ENCODE measurements at regions not wholly inside any gene's neighbourhood (a gene's known extent, or its start where the extent isn't known, plus 50 kb on each side); places are given as distances from the start of the nearest gene placed in this dataset.

DNA sequence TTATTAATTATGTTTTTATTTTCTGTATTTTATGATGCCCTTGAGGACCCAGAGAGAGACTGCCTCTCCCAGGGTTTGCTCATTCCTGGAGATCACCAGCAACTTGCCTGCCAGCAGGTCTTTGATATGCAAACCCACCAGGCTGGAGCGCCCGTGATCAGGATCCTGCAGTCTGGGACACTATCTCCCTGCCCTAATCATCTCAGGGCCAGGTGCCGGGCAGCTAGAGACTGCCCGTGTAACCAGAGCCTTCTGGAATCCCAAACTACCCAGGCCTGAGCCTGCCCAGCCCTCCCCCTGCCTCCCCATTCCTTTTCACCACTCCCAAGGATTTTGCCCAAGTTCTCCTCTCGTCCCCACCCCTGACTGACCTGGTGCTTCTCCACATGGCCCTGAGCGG, 52.2 kb upstream of the B3GAT1 start:
- no peak for TF ChIP-seq TP53 (CRISPR knock-in tag; IDR thresholded peaks at IDR 0.05)
- TF ChIP-seq, protein P1, sequence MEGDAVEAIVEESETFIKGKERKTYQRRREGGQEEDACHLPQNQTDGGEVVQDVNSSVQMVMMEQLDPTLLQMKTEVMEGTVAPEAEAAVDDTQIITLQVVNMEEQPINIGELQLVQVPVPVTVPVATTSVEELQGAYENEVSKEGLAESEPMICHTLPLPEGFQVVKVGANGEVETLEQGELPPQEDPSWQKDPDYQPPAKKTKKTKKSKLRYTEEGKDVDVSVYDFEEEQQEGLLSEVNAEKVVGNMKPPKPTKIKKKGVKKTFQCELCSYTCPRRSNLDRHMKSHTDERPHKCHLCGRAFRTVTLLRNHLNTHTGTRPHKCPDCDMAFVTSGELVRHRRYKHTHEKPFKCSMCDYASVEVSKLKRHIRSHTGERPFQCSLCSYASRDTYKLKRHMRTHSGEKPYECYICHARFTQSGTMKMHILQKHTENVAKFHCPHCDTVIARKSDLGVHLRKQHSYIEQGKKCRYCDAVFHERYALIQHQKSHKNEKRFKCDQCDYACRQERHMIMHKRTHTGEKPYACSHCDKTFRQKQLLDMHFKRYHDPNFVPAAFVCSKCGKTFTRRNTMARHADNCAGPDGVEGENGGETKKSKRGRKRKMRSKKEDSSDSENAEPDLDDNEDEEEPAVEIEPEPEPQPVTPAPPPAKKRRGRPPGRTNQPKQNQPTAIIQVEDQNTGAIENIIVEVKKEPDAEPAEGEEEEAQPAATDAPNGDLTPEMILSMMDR (IDR thresholded peaks at IDR 0.05), result no peak
- TF ChIP-seq, protein P2, sequence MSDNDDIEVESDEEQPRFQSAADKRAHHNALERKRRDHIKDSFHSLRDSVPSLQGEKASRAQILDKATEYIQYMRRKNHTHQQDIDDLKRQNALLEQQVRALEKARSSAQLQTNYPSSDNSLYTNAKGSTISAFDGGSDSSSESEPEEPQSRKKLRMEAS (CRISPR knock-in tag; IDR thresholded peaks at IDR 0.05), result no peak
- no peak for TF ChIP-seq CREB1 (CRISPR knock-in tag; IDR thresholded peaks at IDR 0.05)
- TF ChIP-seq, protein P3, sequence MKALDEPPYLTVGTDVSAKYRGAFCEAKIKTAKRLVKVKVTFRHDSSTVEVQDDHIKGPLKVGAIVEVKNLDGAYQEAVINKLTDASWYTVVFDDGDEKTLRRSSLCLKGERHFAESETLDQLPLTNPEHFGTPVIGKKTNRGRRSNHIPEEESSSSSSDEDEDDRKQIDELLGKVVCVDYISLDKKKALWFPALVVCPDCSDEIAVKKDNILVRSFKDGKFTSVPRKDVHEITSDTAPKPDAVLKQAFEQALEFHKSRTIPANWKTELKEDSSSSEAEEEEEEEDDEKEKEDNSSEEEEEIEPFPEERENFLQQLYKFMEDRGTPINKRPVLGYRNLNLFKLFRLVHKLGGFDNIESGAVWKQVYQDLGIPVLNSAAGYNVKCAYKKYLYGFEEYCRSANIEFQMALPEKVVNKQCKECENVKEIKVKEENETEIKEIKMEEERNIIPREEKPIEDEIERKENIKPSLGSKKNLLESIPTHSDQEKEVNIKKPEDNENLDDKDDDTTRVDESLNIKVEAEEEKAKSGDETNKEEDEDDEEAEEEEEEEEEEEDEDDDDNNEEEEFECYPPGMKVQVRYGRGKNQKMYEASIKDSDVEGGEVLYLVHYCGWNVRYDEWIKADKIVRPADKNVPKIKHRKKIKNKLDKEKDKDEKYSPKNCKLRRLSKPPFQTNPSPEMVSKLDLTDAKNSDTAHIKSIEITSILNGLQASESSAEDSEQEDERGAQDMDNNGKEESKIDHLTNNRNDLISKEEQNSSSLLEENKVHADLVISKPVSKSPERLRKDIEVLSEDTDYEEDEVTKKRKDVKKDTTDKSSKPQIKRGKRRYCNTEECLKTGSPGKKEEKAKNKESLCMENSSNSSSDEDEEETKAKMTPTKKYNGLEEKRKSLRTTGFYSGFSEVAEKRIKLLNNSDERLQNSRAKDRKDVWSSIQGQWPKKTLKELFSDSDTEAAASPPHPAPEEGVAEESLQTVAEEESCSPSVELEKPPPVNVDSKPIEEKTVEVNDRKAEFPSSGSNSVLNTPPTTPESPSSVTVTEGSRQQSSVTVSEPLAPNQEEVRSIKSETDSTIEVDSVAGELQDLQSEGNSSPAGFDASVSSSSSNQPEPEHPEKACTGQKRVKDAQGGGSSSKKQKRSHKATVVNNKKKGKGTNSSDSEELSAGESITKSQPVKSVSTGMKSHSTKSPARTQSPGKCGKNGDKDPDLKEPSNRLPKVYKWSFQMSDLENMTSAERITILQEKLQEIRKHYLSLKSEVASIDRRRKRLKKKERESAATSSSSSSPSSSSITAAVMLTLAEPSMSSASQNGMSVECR (CRISPR knock-in tag; IDR thresholded peaks at IDR 0.05; ENCODE audit: borderline replicate concordance), result no peak
- TF ChIP-seq, protein P4, sequence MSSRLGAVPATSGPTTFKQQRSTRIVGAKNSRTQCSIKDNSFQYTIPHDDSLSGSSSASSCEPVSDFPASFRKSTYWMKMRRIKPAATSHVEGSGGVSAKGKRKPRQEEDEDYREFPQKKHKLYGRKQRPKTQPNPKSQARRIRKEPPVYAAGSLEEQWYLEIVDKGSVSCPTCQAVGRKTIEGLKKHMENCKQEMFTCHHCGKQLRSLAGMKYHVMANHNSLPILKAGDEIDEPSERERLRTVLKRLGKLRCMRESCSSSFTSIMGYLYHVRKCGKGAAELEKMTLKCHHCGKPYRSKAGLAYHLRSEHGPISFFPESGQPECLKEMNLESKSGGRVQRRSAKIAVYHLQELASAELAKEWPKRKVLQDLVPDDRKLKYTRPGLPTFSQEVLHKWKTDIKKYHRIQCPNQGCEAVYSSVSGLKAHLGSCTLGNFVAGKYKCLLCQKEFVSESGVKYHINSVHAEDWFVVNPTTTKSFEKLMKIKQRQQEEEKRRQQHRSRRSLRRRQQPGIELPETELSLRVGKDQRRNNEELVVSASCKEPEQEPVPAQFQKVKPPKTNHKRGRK (CRISPR knock-in tag; IDR thresholded peaks at IDR 0.05; ENCODE audit: borderline replicate concordance), result no peak
- TF ChIP-seq JAZF1 (CRISPR knock-in tag; IDR thresholded peaks at IDR 0.05), result no peak
- no peak for TF ChIP-seq ZNF263 (CRISPR knock-in tag; IDR thresholded peaks at IDR 0.05; ENCODE audit: low read depth)
- TF ChIP-seq NR2C2 (CRISPR knock-in tag; IDR thresholded peaks at IDR 0.05), result no peak
- TF ChIP-seq, protein P5, sequence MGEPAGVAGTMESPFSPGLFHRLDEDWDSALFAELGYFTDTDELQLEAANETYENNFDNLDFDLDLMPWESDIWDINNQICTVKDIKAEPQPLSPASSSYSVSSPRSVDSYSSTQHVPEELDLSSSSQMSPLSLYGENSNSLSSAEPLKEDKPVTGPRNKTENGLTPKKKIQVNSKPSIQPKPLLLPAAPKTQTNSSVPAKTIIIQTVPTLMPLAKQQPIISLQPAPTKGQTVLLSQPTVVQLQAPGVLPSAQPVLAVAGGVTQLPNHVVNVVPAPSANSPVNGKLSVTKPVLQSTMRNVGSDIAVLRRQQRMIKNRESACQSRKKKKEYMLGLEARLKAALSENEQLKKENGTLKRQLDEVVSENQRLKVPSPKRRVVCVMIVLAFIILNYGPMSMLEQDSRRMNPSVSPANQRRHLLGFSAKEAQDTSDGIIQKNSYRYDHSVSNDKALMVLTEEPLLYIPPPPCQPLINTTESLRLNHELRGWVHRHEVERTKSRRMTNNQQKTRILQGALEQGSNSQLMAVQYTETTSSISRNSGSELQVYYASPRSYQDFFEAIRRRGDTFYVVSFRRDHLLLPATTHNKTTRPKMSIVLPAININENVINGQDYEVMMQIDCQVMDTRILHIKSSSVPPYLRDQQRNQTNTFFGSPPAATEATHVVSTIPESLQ (CRISPR knock-in tag; IDR thresholded peaks at IDR 0.05), result no peak
- TF ChIP-seq, protein P6, sequence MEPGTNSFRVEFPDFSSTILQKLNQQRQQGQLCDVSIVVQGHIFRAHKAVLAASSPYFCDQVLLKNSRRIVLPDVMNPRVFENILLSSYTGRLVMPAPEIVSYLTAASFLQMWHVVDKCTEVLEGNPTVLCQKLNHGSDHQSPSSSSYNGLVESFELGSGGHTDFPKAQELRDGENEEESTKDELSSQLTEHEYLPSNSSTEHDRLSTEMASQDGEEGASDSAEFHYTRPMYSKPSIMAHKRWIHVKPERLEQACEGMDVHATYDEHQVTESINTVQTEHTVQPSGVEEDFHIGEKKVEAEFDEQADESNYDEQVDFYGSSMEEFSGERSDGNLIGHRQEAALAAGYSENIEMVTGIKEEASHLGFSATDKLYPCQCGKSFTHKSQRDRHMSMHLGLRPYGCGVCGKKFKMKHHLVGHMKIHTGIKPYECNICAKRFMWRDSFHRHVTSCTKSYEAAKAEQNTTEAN (CRISPR knock-in tag; IDR thresholded peaks at IDR 0.05), result no peak

Measured in WTC11 (cell line).